ENCODE measurements at regions not wholly inside any gene's neighbourhood (a gene's known extent, or its start where the extent isn't known, plus 50 kb on each side); places are given as distances from the start of the nearest gene placed in this dataset.

DNA sequence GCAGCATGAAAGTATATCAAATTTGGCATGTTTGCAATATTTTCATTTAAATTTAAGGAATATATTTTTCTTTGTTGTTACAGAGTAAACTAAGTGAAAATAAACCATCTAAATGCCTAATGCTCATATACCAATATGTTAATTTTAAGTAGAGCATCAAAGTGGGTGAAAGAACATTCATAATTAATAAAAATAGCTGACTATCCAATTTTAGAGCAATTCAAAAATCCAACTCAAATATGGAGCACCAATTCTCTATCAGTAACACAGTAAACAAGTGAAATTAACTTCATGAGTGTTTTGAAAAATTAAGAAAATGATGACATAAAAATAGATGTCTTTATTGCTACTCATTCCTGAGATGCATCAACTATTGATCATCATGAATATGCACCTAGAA, 893.0 kb downstream of the DSC3 start:
- TF ChIP-seq, protein P1, sequence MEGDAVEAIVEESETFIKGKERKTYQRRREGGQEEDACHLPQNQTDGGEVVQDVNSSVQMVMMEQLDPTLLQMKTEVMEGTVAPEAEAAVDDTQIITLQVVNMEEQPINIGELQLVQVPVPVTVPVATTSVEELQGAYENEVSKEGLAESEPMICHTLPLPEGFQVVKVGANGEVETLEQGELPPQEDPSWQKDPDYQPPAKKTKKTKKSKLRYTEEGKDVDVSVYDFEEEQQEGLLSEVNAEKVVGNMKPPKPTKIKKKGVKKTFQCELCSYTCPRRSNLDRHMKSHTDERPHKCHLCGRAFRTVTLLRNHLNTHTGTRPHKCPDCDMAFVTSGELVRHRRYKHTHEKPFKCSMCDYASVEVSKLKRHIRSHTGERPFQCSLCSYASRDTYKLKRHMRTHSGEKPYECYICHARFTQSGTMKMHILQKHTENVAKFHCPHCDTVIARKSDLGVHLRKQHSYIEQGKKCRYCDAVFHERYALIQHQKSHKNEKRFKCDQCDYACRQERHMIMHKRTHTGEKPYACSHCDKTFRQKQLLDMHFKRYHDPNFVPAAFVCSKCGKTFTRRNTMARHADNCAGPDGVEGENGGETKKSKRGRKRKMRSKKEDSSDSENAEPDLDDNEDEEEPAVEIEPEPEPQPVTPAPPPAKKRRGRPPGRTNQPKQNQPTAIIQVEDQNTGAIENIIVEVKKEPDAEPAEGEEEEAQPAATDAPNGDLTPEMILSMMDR (IDR thresholded peaks at IDR 0.05), result no peak
- TF ChIP-seq EZH2 (IDR thresholded peaks at IDR 0.05; ENCODE audit: borderline replicate concordance, insufficient read depth, low read depth, low read length, poor library complexity, severe bottlenecking), result no peak

All from B cell (primary cell).